CD4-positive, CD25-positive, alpha-beta regulatory T cell (primary cell): ENCODE measurements at regions not wholly inside any gene's neighbourhood (a gene's known extent, or its start where the extent isn't known, plus 50 kb on each side); places are given as distances from the start of the nearest gene placed in this dataset.

Experiments
- ATAC-seq, 2 donors: fragments of 150-1000 bp; cut with Tn5 transposase; one replicate each; pipeline ENCODE4 v1.10.0; 2021; ENCODE audit warnings: low read depth in 2 of 2, moderate number of reproducible peaks in 2 of 2, moderate library complexity in 1 of 2
- DNase-seq, 3 donors: peaks; one replicate each; pipeline versions ENCODE4 v3.0.0 to v3.0.0-alpha.2; 2012 to 2022; ENCODE audit warnings: mixed read lengths in 1 of 3
- H3K27ac ChIP-seq: one replicate; pipeline ENCODE4 v1.7.0; 2013; ENCODE audit warnings: mild to moderate bottlenecking, low read length; ENCODE audit not compliant: insufficient read depth, poor library complexity, severe bottlenecking
- H3K27me3 ChIP-seq: one replicate; pipeline ENCODE4 v1.7.0; 2013; ENCODE audit warnings: low read length; ENCODE audit not compliant: control insufficient read depth, insufficient read depth
- H3K36me3 ChIP-seq: one replicate; pipeline ENCODE4 v1.7.0; 2013; ENCODE audit warnings: mild to moderate bottlenecking, low read length, moderate library complexity; ENCODE audit not compliant: control insufficient read depth, insufficient read depth
- H3K4me1 ChIP-seq: 2 replicates; pipeline ENCODE4 v1.7.0; 2013; ENCODE audit warnings: mild to moderate bottlenecking, low read length; ENCODE audit not compliant: insufficient read depth, control insufficient read depth, poor library complexity, severe bottlenecking
- H3K4me3 ChIP-seq: one replicate; pipeline ENCODE4 v1.7.0; 2013; ENCODE audit warnings: low read depth, mild to moderate bottlenecking, low read length, moderate library complexity
- H3K9me3 ChIP-seq, 2 experiments: 1 replicate in 1 of 2; 2 replicates in 1 of 2; pipeline ENCODE4 v1.7.0; 2013; ENCODE audit warnings: low read length in 2 of 2, mild to moderate bottlenecking in 1 of 2, moderate library complexity in 1 of 2; ENCODE audit not compliant: control insufficient read depth in 2 of 2
- H3K27ac Mint-ChIP-seq, 3 donors: one replicate each; pipeline ENCODE4 v1.8.0; 2020 to 2022; ENCODE audit warnings: mild to moderate bottlenecking in 3 of 3, mixed read lengths in 3 of 3, moderate library complexity in 2 of 3
- H3K27me3 Mint-ChIP-seq: one replicate; pipeline ENCODE4 v1.8.0; 2022; ENCODE audit warnings: mild to moderate bottlenecking, mixed read lengths
- H3K36me3 Mint-ChIP-seq: one replicate; pipeline ENCODE4 v1.8.0; 2020; ENCODE audit warnings: mixed read lengths
- H3K4me1 Mint-ChIP-seq, 4 donors: one replicate each; pipeline ENCODE4 v1.8.0; 2020 to 2022; ENCODE audit warnings: mixed read lengths in 4 of 4, mild to moderate bottlenecking in 1 of 4
- H3K4me3 Mint-ChIP-seq, 4 donors: one replicate each; pipeline ENCODE4 v1.8.0; 2020 to 2022; ENCODE audit warnings: mild to moderate bottlenecking in 4 of 4, mixed read lengths in 4 of 4, moderate library complexity in 3 of 4
- H3K9me3 Mint-ChIP-seq, 7 donors: one replicate each; pipeline ENCODE4 v1.8.0; 2020 to 2022; ENCODE audit warnings: mixed read lengths in 7 of 7, mild to moderate bottlenecking in 3 of 7, moderate library complexity in 2 of 7

DNA sequence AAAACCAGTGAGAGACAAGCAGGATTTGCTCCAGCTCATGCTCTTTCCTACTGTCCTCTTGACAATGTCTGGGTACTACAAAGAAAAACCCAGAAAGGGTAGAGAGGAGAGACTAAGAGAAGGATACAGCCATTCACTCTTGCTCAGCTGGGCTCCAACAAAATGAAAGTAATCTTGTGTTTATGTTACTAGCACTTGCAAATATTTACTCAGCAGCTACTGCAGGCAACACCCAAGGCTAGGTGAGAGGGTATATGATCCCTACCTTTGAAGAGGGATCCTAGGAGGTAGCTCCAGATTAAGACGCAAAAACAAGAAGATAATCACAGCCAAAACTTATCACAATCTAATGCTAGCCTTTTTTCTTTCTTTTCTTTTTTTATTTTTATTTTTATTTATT lies 329.6 kb upstream of the ACVR2A start:
- no peak overlapping the region for H3K27ac Mint-ChIP-seq
- peaks cover 0 to 4% (median 0%) of the 10 kb centered on the region in 4 donors for H3K4me1 Mint-ChIP-seq
- H3K4me3 ChIP-seq: no peak overlapping the region
- no peak for DNase-seq
- H3K27me3 ChIP-seq: no peaks in the 10 kb centered on the region
- no peaks in the 10 kb centered on the region for H3K36me3 Mint-ChIP-seq
- no peaks in the 10 kb centered on the region for H3K4me1 ChIP-seq
- no peaks in the 10 kb centered on the region for H3K27me3 Mint-ChIP-seq
- H3K27ac ChIP-seq: no peak overlapping the region
- no peaks in the 10 kb centered on the region for H3K36me3 ChIP-seq
- no peak overlapping the region for H3K4me3 Mint-ChIP-seq
- no peaks in the 10 kb centered on the region for H3K9me3 ChIP-seq
- ATAC-seq: no peak
- H3K9me3 Mint-ChIP-seq: peaks cover 0 to 4% (median 0%) of the 10 kb centered on the region in 7 donors

DNA sequence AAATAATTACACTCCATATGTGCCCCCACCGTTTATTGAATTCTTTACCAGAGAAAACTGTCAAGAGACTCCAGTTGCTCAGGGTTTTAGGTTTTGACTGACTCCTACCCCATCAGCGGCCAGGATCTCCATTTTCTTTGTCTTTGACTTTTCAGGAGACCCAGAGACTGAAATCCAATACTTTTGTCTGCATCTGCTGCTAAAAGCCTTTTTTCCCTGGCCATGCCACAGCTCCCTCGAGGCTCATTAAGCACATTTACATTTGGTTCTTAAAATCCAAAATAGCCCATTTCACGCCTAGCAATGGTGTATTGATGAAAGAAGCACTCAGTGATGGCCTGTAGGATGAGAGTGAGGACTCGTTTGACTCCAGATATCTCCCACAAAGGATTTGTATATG lies 332.6 kb upstream of the ACVR2A start:
- Histone ChIP-seq H3K9me3 (no peaks in the 10 kb centered on the region), H3K36me3 (no peaks in the 10 kb centered on the region), H3K4me3 (no peak overlapping the region), H3K27ac (no peak overlapping the region), H3K27me3 (no peaks in the 10 kb centered on the region), H3K4me1 (no peaks in the 10 kb centered on the region)
- H3K27ac Mint-ChIP-seq: no peak overlapping the region
- no peaks in the 10 kb centered on the region for H3K27me3 Mint-ChIP-seq
- H3K36me3 Mint-ChIP-seq: no peaks in the 10 kb centered on the region
- DNase-seq (no peak), ATAC-seq (no peak)
- H3K9me3 Mint-ChIP-seq: peaks cover 0 to 2% (median 0%) of the 10 kb centered on the region in 7 donors
- H3K4me3 Mint-ChIP-seq: no peak overlapping the region
- peaks cover 0 to 4% (median 0%) of the 10 kb centered on the region in 4 donors for H3K4me1 Mint-ChIP-seq

GRCh38 chr2:147511491-147511948 lies 333.3 kb upstream of the ACVR2A start:
- Mint-ChIP-seq H3K4me3 (no peak overlapping the region), H3K9me3 (peaks cover 0 to 2% (median 0%) of the 10 kb centered on the region in 7 donors)

DNA sequence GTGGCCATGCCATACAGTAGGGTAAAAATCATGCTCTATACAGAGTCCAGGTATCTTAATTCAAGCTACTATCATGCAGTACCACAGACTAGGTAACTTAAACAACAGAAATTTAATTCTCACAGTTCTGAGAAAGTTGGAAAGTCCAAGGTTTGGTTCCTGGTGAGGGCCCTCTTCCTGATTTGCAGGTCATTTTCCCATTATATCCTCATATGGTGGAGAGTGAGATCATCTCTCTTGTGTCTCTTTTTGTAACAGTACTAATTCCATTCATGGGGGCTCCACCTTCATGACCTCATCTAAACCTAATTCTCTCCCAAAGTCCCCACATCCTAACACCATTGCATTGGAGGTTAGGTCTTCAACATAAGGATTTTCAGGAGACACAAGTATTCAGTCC lies 335.0 kb upstream of the ACVR2A start:
- DNase-seq (no peak), ATAC-seq (no peak)
- Mint-ChIP-seq H3K36me3 (no peaks in the 10 kb centered on the region), H3K4me3 (no peak overlapping the region), H3K4me1 (peaks cover 0 to 4% (median 0%) of the 10 kb centered on the region in 4 donors), H3K27ac (no peak overlapping the region), H3K27me3 (no peaks in the 10 kb centered on the region), H3K9me3 (peaks cover 0 to 3% (median 0%) of the 10 kb centered on the region in 7 donors)
- Histone ChIP-seq H3K9me3 (no peaks in the 10 kb centered on the region), H3K4me1 (no peaks in the 10 kb centered on the region), H3K27me3 (no peaks in the 10 kb centered on the region), H3K27ac (no peak overlapping the region), H3K36me3 (no peaks in the 10 kb centered on the region), H3K4me3 (no peak overlapping the region)

More at GRCh38 chr2:147511491-147511948, 333.3 kb upstream of the ACVR2A start:
- Histone ChIP-seq H3K36me3 (no peaks in the 10 kb centered on the region), H3K27ac (no peak overlapping the region), H3K4me3 (no peak overlapping the region), H3K4me1 (no peaks in the 10 kb centered on the region), H3K9me3 (no peaks in the 10 kb centered on the region), H3K27me3 (no peaks in the 10 kb centered on the region)
- DNase-seq: no peak
- peak; percentile 53 for ATAC-seq
- no peaks in the 10 kb centered on the region for H3K36me3 Mint-ChIP-seq
- H3K27me3 Mint-ChIP-seq: no peaks in the 10 kb centered on the region
- peaks cover 0 to 4% (median 0%) of the 10 kb centered on the region in 4 donors for H3K4me1 Mint-ChIP-seq
- H3K27ac Mint-ChIP-seq: no peak overlapping the region

DNA sequence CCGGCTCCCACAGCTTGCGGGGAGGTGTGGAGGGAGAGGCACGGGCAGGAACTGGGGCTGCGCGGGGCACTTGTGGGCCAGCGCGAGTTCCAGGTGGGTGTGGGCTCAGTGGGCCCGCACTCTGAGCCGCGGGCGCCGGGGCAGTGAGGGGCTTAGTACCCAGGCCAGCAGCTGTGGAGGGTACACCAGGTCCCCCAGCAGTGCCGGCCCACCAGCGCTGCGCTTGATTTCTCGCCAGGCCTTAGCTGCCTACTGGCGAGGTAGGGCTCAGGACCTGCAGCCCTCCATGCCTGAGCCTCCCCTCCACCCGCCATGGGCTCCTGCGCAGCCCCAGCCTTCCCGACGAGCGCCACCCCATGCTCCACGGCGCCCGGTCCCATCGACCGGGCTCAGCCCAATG lies 337.9 kb upstream of the ACVR2A start:
- no peaks in the 10 kb centered on the region for H3K27me3 Mint-ChIP-seq
- H3K27ac Mint-ChIP-seq: no peak overlapping the region
- H3K27me3 ChIP-seq: no peaks in the 10 kb centered on the region
- no peak overlapping the region for H3K4me3 Mint-ChIP-seq
- H3K36me3 Mint-ChIP-seq: no peaks in the 10 kb centered on the region
- DNase-seq: no peak
- no peaks in the 10 kb centered on the region for H3K9me3 ChIP-seq
- H3K4me3 ChIP-seq: no peak overlapping the region
- H3K4me1 Mint-ChIP-seq: peaks cover 2 to 18% (median 6%) of the 10 kb centered on the region in 4 donors
- no peaks in the 10 kb centered on the region for H3K4me1 ChIP-seq
- peaks cover 0 to 3% (median 0%) of the 10 kb centered on the region in 7 donors for H3K9me3 Mint-ChIP-seq
- no peaks in the 10 kb centered on the region for H3K36me3 ChIP-seq
- ATAC-seq: no peak
- no peak overlapping the region for H3K27ac ChIP-seq

DNA sequence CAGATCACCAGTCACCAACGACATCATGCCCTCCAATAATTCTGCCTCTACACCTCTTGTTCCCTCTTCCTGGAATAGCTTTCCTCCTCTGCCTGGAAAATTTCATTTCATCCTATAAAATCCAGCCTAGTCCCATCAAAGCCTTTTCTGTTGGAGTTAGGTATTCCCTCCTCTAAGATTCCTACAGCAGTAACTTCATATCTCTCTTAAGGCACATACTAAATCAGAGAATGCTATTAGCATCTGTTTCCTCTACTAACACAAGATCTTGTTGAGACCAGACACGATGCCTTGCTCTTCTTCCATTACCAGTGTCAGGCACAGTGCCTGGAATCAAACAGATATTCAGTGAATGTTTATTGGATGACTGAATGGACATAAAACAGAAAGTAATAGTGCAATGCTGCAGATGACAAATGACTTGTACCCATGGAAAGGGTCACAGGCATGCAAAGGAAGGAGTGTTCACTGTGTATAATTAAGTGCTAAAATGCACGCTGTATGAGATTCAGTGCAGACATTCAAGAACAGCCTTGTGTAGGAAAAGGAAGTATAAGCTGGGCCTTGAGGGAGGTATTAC lies 342.0 kb upstream of the ACVR2A start:
- Mint-ChIP-seq H3K36me3 (no peaks in the 10 kb centered on the region), H3K4me1 (peaks cover 16 to 31% (median 23%) of the 10 kb centered on the region in 4 donors), H3K4me3 (no peak overlapping the region), H3K9me3 (peaks cover 0 to 3% (median 0%) of the 10 kb centered on the region in 7 donors), H3K27ac (peak overlapping the region in 1 of 3 donors; percentile 14), H3K27me3 (no peaks in the 10 kb centered on the region)
- no peak overlapping the region for H3K4me3 ChIP-seq
- H3K4me1 ChIP-seq: peaks cover 16% of the 10 kb centered on the region
- no peak overlapping the region for H3K27ac ChIP-seq
- H3K36me3 ChIP-seq: no peaks in the 10 kb centered on the region
- H3K9me3 ChIP-seq: no peaks in the 10 kb centered on the region
- no peaks in the 10 kb centered on the region for H3K27me3 ChIP-seq
- no peak for DNase-seq
- no peak for ATAC-seq

GRCh38 chr2:147501968-147502367 lies 342.9 kb upstream of the ACVR2A start:
- no peak overlapping the region for H3K27ac ChIP-seq
- no peak for DNase-seq
- no peaks in the 10 kb centered on the region for H3K36me3 ChIP-seq
- ATAC-seq: no peak
- no peak overlapping the region for H3K4me3 ChIP-seq
- Mint-ChIP-seq H3K9me3 (peaks cover 0 to 3% (median 0%) of the 10 kb centered on the region in 7 donors), H3K27me3 (peaks cover 2% of the 10 kb centered on the region), H3K27ac (no peak overlapping the region), H3K4me3 (no peak overlapping the region), H3K36me3 (no peaks in the 10 kb centered on the region), H3K4me1 (peaks cover 16 to 31% (median 23%) of the 10 kb centered on the region in 4 donors)
- H3K27me3 ChIP-seq: no peaks in the 10 kb centered on the region
- no peaks in the 10 kb centered on the region for H3K9me3 ChIP-seq
- peaks cover 16% of the 10 kb centered on the region for H3K4me1 ChIP-seq

DNA sequence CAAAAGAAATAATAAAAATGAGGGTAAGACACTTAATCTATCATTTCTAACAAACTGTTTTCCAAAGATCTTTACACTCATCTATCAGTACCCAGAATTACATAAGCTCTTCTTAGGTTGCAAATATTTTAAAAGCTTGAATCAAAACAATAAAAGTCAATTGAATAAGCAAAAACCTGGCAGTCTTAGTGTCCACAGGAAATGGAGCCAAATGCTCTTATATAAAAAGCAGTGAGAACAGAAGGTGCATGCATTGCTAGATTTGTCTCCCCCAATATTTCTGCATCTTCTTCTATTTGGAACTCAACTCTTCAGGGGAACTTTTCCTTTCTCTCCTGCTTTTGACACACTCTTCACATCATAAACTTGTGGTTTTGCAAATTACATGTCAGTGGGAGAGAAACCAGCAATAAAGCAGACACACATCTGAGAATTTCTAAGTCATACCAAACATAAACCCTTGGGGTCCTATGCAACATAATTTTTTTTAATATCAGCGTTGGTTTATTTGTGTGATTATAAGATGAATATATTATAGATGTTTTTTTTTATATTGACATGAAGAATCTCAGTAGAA lies 343.9 kb upstream of the ACVR2A start:
- Histone ChIP-seq H3K4me3 (peak overlapping the region; percentile 63), H3K27ac (no peak overlapping the region), H3K27me3 (no peaks in the 10 kb centered on the region), H3K36me3 (no peaks in the 10 kb centered on the region), H3K4me1 (peaks cover 16% of the 10 kb centered on the region), H3K9me3 (no peaks in the 10 kb centered on the region)
- ATAC-seq (no peak), DNase-seq (no peak)
- Mint-ChIP-seq H3K27me3 (peaks cover 4% of the 10 kb centered on the region), H3K4me3 (no peak overlapping the region), H3K27ac (peak overlapping the region in 2 of 3 donors; percentile 66 to 78), H3K36me3 (no peaks in the 10 kb centered on the region), H3K4me1 (peaks cover 16 to 31% (median 23%) of the 10 kb centered on the region in 4 donors), H3K9me3 (peaks cover 0 to 3% (median 0%) of the 10 kb centered on the region in 7 donors)
